Gastroesophageal sphincter (tissue), 3 donors: ENCODE measurements at regions not wholly inside any gene's neighbourhood (a gene's known extent, or its start where the extent isn't known, plus 50 kb on each side); places are given as distances from the start of the nearest gene placed in this dataset.

ENCODE experiments used
- CTCF ChIP-seq, 4 experiments: fragments of 200-600 bp in 2 of 4; fragments of 450-650 bp in 2 of 4; sonication (generic) in 1 of 4; IDR thresholded peaks; one replicate each; pipeline ENCODE4 v1.5.1; 2017 to 2019; ENCODE audit warnings: antibody characterized with exemption in 4 of 4, mild to moderate bottlenecking in 2 of 4, moderate library complexity in 2 of 4
- EP300 ChIP-seq: sonication (generic); formaldehyde crosslinking; IDR thresholded peaks from one replicate; pipeline ENCODE4 v1.6.1; 2017; ENCODE audit warnings: antibody characterized with exemption, mild to moderate bottlenecking
- POLR2A ChIP-seq, 2 donors: fragments of 450-650 bp; IDR thresholded peaks; one replicate each; pipeline ENCODE4 v1.6.1; 2017; ENCODE audit warnings: antibody characterized with exemption in 2 of 2, mild to moderate bottlenecking in 2 of 2, moderate library complexity in 1 of 2
- POLR2AphosphoS5 ChIP-seq: sonication (generic); formaldehyde crosslinking; IDR thresholded peaks from one replicate; pipeline ENCODE4 v1.6.1; 2017; ENCODE audit warnings: antibody characterized with exemption

- TF ChIP-seq CTCF (IDR thresholded peaks at IDR 0.05) (no peak), POLR2A (IDR thresholded peaks at IDR 0.05) (no peak), EP300 (no peak), POLR2AphosphoS5 (no peak)
Measured at GRCh38 chr2:58376592-58376991, 135.5 kb upstream of the FANCL start.
